ENCODE measurements at regions not wholly inside any gene's neighbourhood (a gene's known extent, or its start where the extent isn't known, plus 50 kb on each side); places are given as distances from the start of the nearest gene placed in this dataset.
A peak's percentile ranks its signal among the peaks of the same experiment; 100 is the strongest.

DNA sequence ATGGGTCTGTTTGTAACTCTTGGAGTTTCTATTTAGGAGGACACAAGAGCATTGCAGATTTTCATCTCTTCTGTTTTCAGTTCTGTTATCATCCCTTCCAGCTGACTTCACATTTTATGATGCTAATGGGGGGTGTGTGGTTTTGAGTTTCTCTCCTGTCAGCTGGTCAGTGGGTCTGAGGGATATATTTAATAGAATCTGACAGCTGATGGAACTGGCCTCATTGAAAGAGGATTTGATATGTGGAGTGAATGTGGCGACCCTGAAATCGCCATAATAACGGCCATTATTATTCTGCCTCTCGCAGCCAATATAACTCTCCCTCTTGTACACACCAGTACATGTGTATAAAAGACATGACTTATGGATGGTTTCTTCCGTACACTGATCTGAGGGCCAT lies 128.1 kb downstream of the SALL1 start:
- TF ChIP-seq POLR2A (IDR thresholded peaks at IDR 0.05), result no peak
- whole genome bisulfite sequencing, 2 donors, result 84 to 86% methylated on average over 5 of the region's 5 CpGs
- no peak for DNase-seq (ENCODE audit: low spot score in 2 of 2)
- no peak overlapping the region for H3K4me3 ChIP-seq (ENCODE audit: low read depth, poor library complexity, severe bottlenecking)
- intact Hi-C loops (cut with DNase I; ENCODE audit: low total_unique reads), result no loop called here

DNA sequence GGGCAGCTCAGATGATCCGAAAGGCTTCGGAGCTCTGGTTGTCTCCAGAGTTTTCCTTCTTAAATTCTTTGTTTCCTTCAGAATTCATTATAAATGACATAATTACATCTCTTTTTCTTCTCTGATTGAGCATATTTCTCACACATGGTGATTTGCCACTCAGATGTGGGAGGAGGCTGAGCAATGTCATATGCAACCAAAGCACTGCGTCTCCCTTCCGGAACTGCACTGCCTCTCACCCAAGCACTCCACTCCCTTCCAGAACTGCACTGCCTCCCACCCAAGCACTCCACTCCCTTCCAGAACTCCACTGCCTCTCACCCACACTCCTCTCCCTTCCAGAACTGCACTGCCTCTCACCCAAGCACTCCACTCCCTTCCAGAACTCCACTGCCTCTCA lies 131.5 kb downstream of the SALL1 start:
- intact Hi-C loops (cut with DNase I; ENCODE audit: low total_unique reads), result no loop called here
- DNase-seq (ENCODE audit: low spot score in 2 of 2), result no peak
- TF ChIP-seq POLR2A (IDR thresholded peaks at IDR 0.05), result no peak
- TF ChIP-seq CTCF (IDR thresholded peaks at IDR 0.05), result no peak
- H3K4me3 ChIP-seq (ENCODE audit: low read depth, poor library complexity, severe bottlenecking), result no peak overlapping the region
- 70 to 72% methylated on average over 4 of the region's 4 CpGs for WGBS, 2 donors

DNA sequence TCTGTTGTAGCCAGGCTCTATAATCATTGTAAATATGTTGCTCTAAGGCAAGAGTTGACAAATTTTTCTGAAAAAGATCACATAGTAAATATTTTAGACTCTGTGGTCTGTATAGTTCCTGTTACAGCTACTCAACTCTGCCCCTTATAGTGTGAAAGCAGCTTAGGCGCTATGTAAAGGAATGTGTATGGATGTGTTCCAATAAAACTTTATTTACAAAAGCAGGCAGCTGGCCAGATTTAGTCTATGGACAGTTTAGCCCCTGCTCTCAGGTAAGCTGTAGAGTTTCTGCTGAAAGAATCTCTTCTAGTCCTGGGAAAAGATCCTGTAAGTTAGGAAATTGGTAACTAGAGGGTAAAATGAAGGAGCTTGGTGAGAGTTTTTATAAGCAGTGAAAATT lies 133.1 kb downstream of the SALL1 start:
- intact Hi-C loops (cut with DNase I; ENCODE audit: low total_unique reads), result no loop called here
- WGBS, 2 donors, result 80 to 88% methylated on average over 1 of the region's 1 CpG

GRCh38 chr16:51012396-51012795 lies 138.7 kb downstream of the SALL1 start:
- 56 to 65% methylated on average over 4 of the region's 4 CpGs for WGBS, 2 donors

More for the DNA sequence above, 133.1 kb downstream of the SALL1 start:
- TF ChIP-seq CTCF (IDR thresholded peaks at IDR 0.05), result no peak
- no peak for TF ChIP-seq POLR2A (IDR thresholded peaks at IDR 0.05)
- no peak for DNase-seq (ENCODE audit: low spot score in 2 of 2)
- H3K4me3 ChIP-seq (ENCODE audit: low read depth, poor library complexity, severe bottlenecking), result no peak overlapping the region

GRCh38 chr16:51010817-51011216 lies 140.3 kb downstream of the SALL1 start:
- no peak for DNase-seq (ENCODE audit: low spot score in 2 of 2)
- H3K4me3 ChIP-seq (ENCODE audit: low read depth, poor library complexity, severe bottlenecking), result no peak overlapping the region
- 43 to 70% methylated on average over 4 of the region's 4 CpGs for WGBS, 2 donors
- TF ChIP-seq CTCF (IDR thresholded peaks at IDR 0.05) (no peak), POLR2A (IDR thresholded peaks at IDR 0.05) (no peak)
- intact Hi-C loops (cut with DNase I; ENCODE audit: low total_unique reads), result no loop called here

More at GRCh38 chr16:51012396-51012795, 138.7 kb downstream of the SALL1 start:
- no peak overlapping the region for H3K4me3 ChIP-seq (ENCODE audit: low read depth, poor library complexity, severe bottlenecking)
- TF ChIP-seq CTCF (IDR thresholded peaks at IDR 0.05) (no peak), POLR2A (IDR thresholded peaks at IDR 0.05) (no peak)
- DNase-seq (ENCODE audit: low spot score in 2 of 2), result peak in 1 of 2 donors; percentile 69
- intact Hi-C loops (cut with DNase I; ENCODE audit: low total_unique reads), result no loop called here

DNA sequence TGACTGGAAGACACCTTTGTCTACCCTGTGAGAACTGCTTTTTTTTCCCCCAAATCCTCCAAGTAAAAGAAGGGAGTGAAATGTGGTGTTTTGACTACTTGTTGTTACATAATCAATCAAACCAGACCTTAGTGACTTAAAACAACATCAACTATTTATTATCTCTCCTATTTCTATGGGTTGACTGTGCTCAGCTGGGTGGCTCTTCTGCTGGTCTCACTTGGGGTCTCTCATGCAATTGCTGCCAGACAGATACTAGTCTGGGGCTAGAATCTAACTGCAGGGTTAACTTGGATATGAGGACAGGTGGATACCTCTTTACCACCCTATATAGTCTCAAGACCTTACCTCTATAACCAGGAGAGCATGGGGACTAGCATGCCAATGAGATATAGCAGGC lies 141.3 kb downstream of the SALL1 start:
- TF ChIP-seq POLR2A (IDR thresholded peaks at IDR 0.05), result no peak
- TF ChIP-seq CTCF (IDR thresholded peaks at IDR 0.05), result no peak
- DNase-seq (ENCODE audit: low spot score in 2 of 2), result no peak
- intact Hi-C loops (cut with DNase I; ENCODE audit: low total_unique reads), result no loop called here
- no peak overlapping the region for H3K4me3 ChIP-seq (ENCODE audit: low read depth, poor library complexity, severe bottlenecking)
